ENCODE measurements at regions not wholly inside any gene's neighbourhood (a gene's known extent, or its start where the extent isn't known, plus 50 kb on each side); places are given as distances from the start of the nearest gene placed in this dataset.

DNA sequence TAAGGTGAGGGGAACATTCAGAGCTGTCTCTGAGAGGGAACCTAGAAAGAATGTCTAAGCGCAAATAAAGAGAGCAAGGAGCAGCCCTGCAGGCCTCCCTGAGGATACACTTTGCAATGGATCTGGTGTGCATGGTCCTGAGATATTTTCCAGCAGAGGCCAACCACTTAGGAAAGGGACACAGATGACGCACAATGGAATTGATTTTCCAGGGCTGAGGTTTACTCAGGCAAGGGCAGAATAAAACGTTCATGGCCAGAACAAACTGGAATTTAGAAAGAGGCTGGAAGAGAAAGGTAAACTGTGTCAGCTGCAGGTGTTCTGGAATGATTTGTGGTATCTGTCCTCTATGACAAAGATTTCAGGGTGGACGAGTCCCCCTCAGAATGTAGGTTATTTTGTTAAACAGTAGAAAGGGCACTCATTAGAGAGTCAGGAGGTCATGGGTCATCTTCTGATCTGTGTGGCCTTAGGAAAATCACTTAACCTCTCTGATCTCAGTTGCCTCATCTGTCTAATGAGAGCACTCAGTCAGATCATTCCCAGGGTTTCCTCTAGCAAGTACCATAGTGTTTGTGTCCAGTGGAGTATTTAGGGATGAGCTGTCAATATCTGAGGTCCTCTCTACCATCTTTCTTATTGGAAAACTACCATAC lies 61.8 kb upstream of the PGBD5 start:
- TF ChIP-seq, protein P1, sequence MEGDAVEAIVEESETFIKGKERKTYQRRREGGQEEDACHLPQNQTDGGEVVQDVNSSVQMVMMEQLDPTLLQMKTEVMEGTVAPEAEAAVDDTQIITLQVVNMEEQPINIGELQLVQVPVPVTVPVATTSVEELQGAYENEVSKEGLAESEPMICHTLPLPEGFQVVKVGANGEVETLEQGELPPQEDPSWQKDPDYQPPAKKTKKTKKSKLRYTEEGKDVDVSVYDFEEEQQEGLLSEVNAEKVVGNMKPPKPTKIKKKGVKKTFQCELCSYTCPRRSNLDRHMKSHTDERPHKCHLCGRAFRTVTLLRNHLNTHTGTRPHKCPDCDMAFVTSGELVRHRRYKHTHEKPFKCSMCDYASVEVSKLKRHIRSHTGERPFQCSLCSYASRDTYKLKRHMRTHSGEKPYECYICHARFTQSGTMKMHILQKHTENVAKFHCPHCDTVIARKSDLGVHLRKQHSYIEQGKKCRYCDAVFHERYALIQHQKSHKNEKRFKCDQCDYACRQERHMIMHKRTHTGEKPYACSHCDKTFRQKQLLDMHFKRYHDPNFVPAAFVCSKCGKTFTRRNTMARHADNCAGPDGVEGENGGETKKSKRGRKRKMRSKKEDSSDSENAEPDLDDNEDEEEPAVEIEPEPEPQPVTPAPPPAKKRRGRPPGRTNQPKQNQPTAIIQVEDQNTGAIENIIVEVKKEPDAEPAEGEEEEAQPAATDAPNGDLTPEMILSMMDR (conservative IDR thresholded peaks at IDR 0.05 in 1 of 2, IDR thresholded peaks at IDR 0.05 in 1 of 2; ENCODE audit: extremely low read depth in 1 of 2, insufficient read depth in 1 of 2, low read depth in 1 of 2, low read length in 2 of 2): no peak
- TF ChIP-seq EZH2 (IDR thresholded peaks at IDR 0.05; ENCODE audit: borderline replicate concordance, low read length): no peak
